SK-N-MC (cell line): ENCODE measurements at regions not wholly inside any gene's neighbourhood (a gene's known extent, or its start where the extent isn't known, plus 50 kb on each side); places are given as distances from the start of the nearest gene placed in this dataset.

Source experiments
- DNase-seq: peaks from one replicate; pipeline ENCODE4 v3.0.0-alpha.2; 2011; ENCODE audit warnings: low read depth, low spot score
- H3K27ac ChIP-seq: fragments of 200-600 bp; sonication (generic); 2 replicates; pipeline ENCODE4 v1.5.1; 2016; ENCODE audit warnings: mixed run types
- H3K36me3 ChIP-seq: fragments of 200-600 bp; sonication (generic); 2 replicates; pipeline ENCODE4 v1.6.1; 2017; ENCODE audit warnings: antibody characterized with exemption, low read length, mixed read lengths; ENCODE audit not compliant: insufficient read depth
- H3K4me3 ChIP-seq: fragments of 200-600 bp; sonication (generic); 2 replicates; pipeline ENCODE4 v1.5.1; 2016
- H3K9ac ChIP-seq: fragments of 200-600 bp; sonication (generic); 2 replicates; pipeline ENCODE4 v1.8.0; 2017; ENCODE audit warnings: mixed run types, mixed read lengths; ENCODE audit not compliant: insufficient read length
- H3K9me3 ChIP-seq: fragments of 200-600 bp; sonication (generic); 2 replicates; pipeline ENCODE4 v1.6.1; 2017; ENCODE audit warnings: low read depth, mild to moderate bottlenecking, antibody characterized with exemption, low read length, moderate library complexity, mixed read lengths
- EZH2 ChIP-seq: fragments of 200-600 bp; sonication (generic); IDR thresholded peaks from one replicate; pipeline ENCODE4 v1.6.1; 2017; ENCODE audit warnings: antibody characterized with exemption
- FOXP2 ChIP-seq: optimal IDR thresholded peaks from 2 replicates; pipeline ENCODE3; 2011; ENCODE audit warnings: mild to moderate bottlenecking, moderate library complexity; ENCODE audit not compliant: insufficient read depth; ENCODE audit errors: extremely low read length, control extremely low read depth
- POLR2AphosphoS5 ChIP-seq: IDR thresholded peaks from 2 replicates; pipeline ENCODE4 v1.6.1; 2012; ENCODE audit warnings: mild to moderate bottlenecking, low read depth, low read length, borderline replicate concordance

DNA sequence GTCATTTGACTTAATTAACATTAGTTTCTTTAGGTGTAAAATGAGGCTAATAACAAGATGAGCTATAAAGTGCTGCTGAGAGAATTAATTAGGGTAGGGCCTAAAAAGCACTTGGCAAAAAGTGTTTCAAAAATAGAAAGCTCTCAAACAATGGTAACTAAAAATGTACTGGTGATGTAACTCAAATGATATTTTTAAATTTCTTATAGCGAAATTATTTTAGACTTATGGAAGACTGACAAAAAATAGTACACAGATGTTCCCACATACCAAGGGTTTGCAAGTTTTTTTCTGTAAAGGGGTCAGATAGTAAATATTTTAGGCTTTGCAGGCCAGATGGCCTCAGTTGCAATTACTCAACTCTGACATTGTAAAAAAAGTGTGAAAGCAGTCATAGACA is 190.7 kb upstream of the UFL1 start:
- TF ChIP-seq POLR2AphosphoS5: no peak
- no peak for TF ChIP-seq EZH2
- TF ChIP-seq FOXP2: no peak
- Histone ChIP-seq H3K36me3 (no peaks in the 10 kb centered on the region), H3K9ac (no peak overlapping the region), H3K9me3 (no peaks in the 10 kb centered on the region), H3K27ac (no peak overlapping the region), H3K4me3 (no peak overlapping the region)
- DNase-seq: no peak

DNA sequence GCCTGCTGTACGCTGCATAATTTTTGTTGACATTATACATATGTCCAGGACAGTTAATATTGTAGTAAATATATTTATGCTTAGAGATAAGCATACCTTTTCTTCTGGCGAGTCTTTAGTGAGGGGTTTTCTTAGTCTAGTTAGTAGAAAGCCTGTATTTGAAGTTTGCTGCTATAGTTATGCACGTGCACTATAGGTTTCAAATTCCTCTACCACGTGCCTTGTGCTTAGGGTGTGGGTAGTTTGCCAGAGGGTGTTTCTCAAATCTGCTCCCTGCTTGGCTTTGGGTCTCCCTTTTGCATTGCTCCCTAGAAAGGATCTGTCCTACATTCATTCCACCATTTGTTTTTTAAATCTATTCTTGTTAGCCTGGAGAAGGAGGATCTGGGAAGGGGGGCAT is 181.4 kb upstream of the UFL1 start:
- Histone ChIP-seq H3K36me3 (no peaks in the 10 kb centered on the region), H3K9me3 (no peaks in the 10 kb centered on the region), H3K4me3 (no peak overlapping the region), H3K9ac (no peak overlapping the region), H3K27ac (no peak overlapping the region)
- no peak for TF ChIP-seq EZH2
- no peak for TF ChIP-seq POLR2AphosphoS5
- TF ChIP-seq FOXP2: no peak
- DNase-seq: no peak

DNA sequence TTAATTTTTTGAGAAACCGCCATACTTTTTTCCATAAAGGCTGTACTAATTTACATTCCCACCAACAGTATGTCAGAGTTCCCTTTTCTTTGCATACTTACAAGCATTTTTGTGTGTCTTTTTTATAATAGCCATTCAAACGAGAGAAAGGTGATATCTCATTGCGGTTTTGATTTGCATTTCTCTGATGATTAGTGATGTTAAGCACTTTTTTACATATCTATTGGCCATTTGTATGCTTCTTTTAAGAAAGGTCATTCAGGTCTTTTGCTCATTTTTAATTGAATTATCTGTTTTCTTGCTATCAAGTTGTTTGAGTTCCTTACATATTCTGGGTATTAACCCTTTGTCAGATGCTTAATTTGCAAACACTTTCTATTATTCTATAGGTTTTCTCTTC is 176.1 kb upstream of the UFL1 start:
- Histone ChIP-seq H3K4me3 (no peak overlapping the region), H3K36me3 (no peaks in the 10 kb centered on the region), H3K9ac (no peak overlapping the region), H3K27ac (no peak overlapping the region), H3K9me3 (no peaks in the 10 kb centered on the region)
- TF ChIP-seq EZH2 (no peak), POLR2AphosphoS5 (no peak), FOXP2 (no peak)
- no peak for DNase-seq

DNA sequence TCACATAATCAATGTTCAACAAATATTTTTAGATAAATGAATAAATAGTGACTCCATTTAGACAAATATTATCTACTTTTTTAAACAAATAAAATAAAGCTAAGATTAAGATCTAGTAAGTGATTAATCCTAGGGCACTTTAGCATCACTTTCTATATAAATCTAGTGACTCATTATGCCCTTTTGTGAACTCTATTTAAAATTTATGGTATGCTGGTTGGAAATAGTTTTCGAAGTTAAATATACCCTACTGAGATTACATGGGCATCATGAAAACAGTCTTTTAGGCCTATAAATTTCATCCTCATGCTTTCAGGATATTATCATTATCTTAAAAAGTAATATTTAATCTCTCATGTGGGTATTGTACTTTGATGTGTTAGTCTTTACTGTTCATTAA is 140.4 kb upstream of the UFL1 start:
- H3K9me3 ChIP-seq: no peaks in the 10 kb centered on the region
- no peak overlapping the region for H3K9ac ChIP-seq
- no peak overlapping the region for H3K4me3 ChIP-seq
- TF ChIP-seq FOXP2 (no peak), POLR2AphosphoS5 (no peak), EZH2 (no peak)
- no peaks in the 10 kb centered on the region for H3K36me3 ChIP-seq
- no peak for DNase-seq
- H3K27ac ChIP-seq: no peak overlapping the region

DNA sequence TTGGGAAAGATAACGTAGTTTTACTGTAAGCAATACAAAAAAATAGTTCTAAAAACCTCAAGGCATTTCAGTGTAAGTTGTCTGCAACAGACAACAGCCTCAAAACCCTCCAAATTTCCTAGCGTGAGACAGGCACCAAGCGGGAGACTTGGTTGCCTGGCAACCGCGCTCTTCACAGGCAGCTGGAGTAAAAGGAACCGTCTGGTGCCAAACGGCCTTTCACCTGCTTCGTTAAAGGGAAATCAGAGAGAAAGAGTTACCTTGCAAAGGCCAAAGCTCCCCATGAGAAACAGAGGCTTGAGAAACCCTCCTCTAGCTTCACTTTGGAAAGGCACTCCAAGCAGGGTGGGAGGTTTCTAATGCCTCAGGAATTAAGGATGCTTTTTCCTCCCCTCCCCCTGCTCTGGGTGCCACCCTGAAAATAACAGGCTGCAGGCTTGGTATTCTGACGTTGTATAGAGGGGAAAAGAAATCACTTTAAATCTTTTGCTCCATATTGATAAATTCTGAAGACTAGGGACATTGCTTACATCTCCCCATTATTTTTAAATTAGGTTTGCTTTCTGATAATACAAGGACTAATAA is 129.7 kb upstream of the UFL1 start:
- Histone ChIP-seq H3K27ac (no peak overlapping the region), H3K4me3 (peak overlapping the region; percentile 37), H3K9ac (no peak overlapping the region), H3K36me3 (no peaks in the 10 kb centered on the region), H3K9me3 (no peaks in the 10 kb centered on the region)
- TF ChIP-seq FOXP2: no peak
- TF ChIP-seq POLR2AphosphoS5: no peak
- no peak for TF ChIP-seq EZH2
- peak; percentile 5 for DNase-seq

DNA sequence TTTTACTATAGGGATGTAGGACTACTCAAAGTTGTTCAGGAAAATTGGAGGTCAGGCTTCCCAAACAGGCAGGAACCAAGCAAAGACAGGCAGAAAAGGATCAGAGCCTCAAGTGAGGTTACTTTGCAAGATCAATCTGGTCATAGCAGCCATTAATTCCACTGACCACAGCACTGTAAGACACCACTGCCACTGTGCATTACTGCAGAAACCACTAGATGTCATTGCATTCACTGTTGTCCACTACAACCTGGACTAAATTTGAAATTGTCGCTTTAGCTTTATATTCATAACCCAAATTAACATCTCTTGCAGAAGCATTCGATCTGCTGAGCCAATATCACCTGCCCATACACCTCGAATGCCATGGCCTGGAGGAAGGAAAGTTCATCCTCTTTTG is 126.9 kb upstream of the UFL1 start:
- no peak overlapping the region for H3K4me3 ChIP-seq
- no peak for TF ChIP-seq FOXP2
- TF ChIP-seq EZH2: no peak
- TF ChIP-seq POLR2AphosphoS5: no peak
- H3K9me3 ChIP-seq: peaks cover 3% of the 10 kb centered on the region; the same call in 1 of the 2 replicates
- H3K27ac ChIP-seq: no peak overlapping the region
- no peaks in the 10 kb centered on the region for H3K36me3 ChIP-seq
- DNase-seq: no peak
- H3K9ac ChIP-seq: no peak overlapping the region

DNA sequence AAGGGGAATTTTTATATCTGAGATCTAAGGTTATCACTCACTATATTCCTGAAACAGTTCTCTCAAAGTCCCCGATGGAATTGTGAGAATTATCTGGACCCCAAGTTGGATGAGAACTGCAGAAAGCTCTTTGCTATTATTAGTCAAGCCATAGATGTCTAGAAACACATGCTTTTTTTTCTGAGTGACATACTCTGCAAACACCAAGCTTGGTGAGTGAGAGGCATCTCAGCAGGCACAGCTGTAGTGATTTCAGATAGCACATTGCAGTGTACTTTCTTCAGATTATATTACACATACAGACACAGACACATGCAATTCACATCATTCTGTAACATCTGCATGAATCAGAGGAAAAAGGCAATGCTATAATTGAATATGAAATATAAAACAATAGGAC is 111.1 kb upstream of the UFL1 start:
- H3K36me3 ChIP-seq: no peaks in the 10 kb centered on the region
- no peak overlapping the region for H3K4me3 ChIP-seq
- H3K9me3 ChIP-seq: no peaks in the 10 kb centered on the region
- TF ChIP-seq POLR2AphosphoS5: no peak
- TF ChIP-seq FOXP2: no peak
- no peak for TF ChIP-seq EZH2
- DNase-seq: no peak
- no peak overlapping the region for H3K9ac ChIP-seq
- no peak overlapping the region for H3K27ac ChIP-seq

DNA sequence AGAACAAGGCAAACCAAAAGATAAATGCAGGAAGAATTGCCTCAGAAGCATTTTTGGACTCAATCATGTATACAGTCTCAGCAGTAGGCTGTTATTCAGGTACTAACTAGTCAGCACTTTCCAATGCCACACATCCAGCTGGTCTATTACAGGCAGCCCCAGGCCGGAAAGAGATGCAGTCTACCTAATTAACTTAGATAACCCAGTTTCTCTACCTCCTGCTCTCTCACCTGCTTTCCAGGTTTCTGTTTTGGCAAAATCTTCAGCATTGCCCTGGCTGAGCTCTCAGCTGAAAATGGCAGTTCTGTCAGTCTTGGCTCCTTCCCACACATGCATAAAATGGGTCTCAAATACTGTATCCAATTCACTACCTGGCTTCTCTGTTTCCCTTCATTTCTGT is 101.3 kb upstream of the UFL1 start:
- Histone ChIP-seq H3K27ac (no peak overlapping the region), H3K9me3 (no peaks in the 10 kb centered on the region), H3K9ac (no peak overlapping the region), H3K36me3 (no peaks in the 10 kb centered on the region), H3K4me3 (no peak overlapping the region)
- TF ChIP-seq EZH2: no peak
- TF ChIP-seq FOXP2: no peak
- no peak for TF ChIP-seq POLR2AphosphoS5
- DNase-seq: no peak

DNA sequence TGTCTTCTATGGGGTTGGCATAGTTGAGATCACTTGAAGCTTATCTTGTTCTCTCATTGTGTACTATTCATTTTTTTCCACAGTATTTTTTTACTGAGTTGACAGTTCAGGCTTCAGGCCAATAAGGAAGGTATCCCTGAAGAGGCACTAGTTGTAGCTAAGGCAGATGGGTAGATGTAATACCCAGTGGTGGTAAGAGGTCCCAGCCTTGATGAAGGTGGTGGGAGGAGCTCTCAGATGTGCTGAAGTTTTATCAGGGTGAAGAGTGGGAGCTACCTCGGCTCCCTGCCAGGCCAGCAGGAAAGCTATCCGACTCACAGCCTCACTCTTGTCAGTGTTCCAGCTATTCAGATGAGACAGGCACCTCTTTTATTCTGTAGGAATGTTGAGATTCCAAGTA is 87.7 kb upstream of the UFL1 start:
- Histone ChIP-seq H3K36me3 (no peaks in the 10 kb centered on the region), H3K4me3 (no peak overlapping the region), H3K9me3 (no peaks in the 10 kb centered on the region), H3K27ac (no peak overlapping the region), H3K9ac (no peak overlapping the region)
- no peak for TF ChIP-seq EZH2
- TF ChIP-seq POLR2AphosphoS5: no peak
- TF ChIP-seq FOXP2: no peak
- no peak for DNase-seq
